A549 (cell line): ENCODE measurements at regions not wholly inside any gene's neighbourhood (a gene's known extent, or its start where the extent isn't known, plus 50 kb on each side); places are given as distances from the start of the nearest gene placed in this dataset.

Source experiments
- ATAC-seq, 2 experiments: fragments of 200-7000 bp in 1 of 2; fragments of >200 bp in 1 of 2; cut with Nextera tagmentation in 1 of 2; cut with Tn5 transposase in 1 of 2; 3 replicates each; pipeline versions ENCODE4 v1.8.0 to v1.9.1; 2018 to 2020; ENCODE audit warnings: mild to moderate bottlenecking in 1 of 2, moderate library complexity in 1 of 2
- CTCF ChIA-PET: fragments of 300-600 bp; sonication (Branson Sonifier 250); formaldehyde crosslinking; extraction: SDS; loops from one replicate; lab custom pipeline; 2021; ENCODE audit warnings: antibody characterized with exemption, inconsistent platforms; lab: Yijun Ruan, JAX
- POLR2A ChIA-PET: fragments of 350-600 bp; formaldehyde crosslinking; extraction: SDS; loops from one replicate; lab custom pipeline; 2021; ENCODE audit warnings: antibody characterized with exemption, inconsistent platforms; lab: Yijun Ruan, JAX
- DNase-seq, 2 experiments: peaks; one replicate each; pipeline versions ENCODE4 v3.0.0 to v3.0.0-alpha.2; 2011 to 2016; ENCODE audit warnings: low read depth in 1 of 2, low spot score in 1 of 2
- FAIRE-seq: peaks from 2 replicates; lab custom pipeline; 2011; peaks lifted over from hg19 to GRCh38; lab: Jason Lieb, UNC
- H3K27ac ChIP-seq, 2 experiments: fragments of >200 bp; sonication (Bioruptor Twin); formaldehyde crosslinking; 3 replicates each; pipeline ENCODE4 v1.5.1; 2016 to 2017
- H3K4me1 ChIP-seq: fragments of >200 bp; sonication (Bioruptor Twin); formaldehyde crosslinking; 3 replicates; pipeline ENCODE4 v1.6.1; 2016
- H3K4me2 ChIP-seq: fragments of >200 bp; sonication (Bioruptor Twin); formaldehyde crosslinking; 3 replicates; pipeline ENCODE4 v1.6.1; 2016
- H3K4me3 ChIP-seq: fragments of >200 bp; sonication (Bioruptor Twin); formaldehyde crosslinking; 3 replicates; pipeline ENCODE4 v1.5.1; 2016
- H3K9me3 ChIP-seq: fragments of >200 bp; sonication (Bioruptor Twin); formaldehyde crosslinking; 3 replicates; pipeline ENCODE4 v1.6.1; 2016
- BCL3 ChIP-seq: fragments of >200 bp; sonication (Bioruptor Twin); formaldehyde crosslinking; IDR thresholded peaks from 3 replicates; pipeline ENCODE4 v1.6.1; 2016
- CBX8 ChIP-seq: fragments of 200-600 bp; sonication (generic); IDR thresholded peaks from 2 replicates; pipeline ENCODE4 v1.6.1; 2016
- CHD4 ChIP-seq: fragments of 200-600 bp; sonication (generic); IDR thresholded peaks from 2 replicates; pipeline ENCODE4 v1.6.1; 2016; ENCODE audit warnings: antibody characterized with exemption, mild to moderate bottlenecking, borderline replicate concordance
- CTCF ChIP-seq: fragments of >200 bp; sonication (Bioruptor Twin); formaldehyde crosslinking; IDR thresholded peaks from 3 replicates; pipeline ENCODE4 v1.5.1; 2016
- E2F6 ChIP-seq: IDR thresholded peaks from 2 replicates; pipeline ENCODE4 v1.6.1; 2012; ENCODE audit warnings: low read depth, borderline replicate concordance
- EHMT2 ChIP-seq: fragments of 200-600 bp; sonication (generic); IDR thresholded peaks from 2 replicates; pipeline ENCODE4 v1.6.1; 2016; ENCODE audit warnings: antibody characterized with exemption, low read depth, mild to moderate bottlenecking, moderate library complexity
- ELK1 ChIP-seq: fragments of 150-350 bp; IDR thresholded peaks from 2 replicates; pipeline ENCODE4 v1.6.1; 2014; ENCODE audit warnings: low read depth, mild to moderate bottlenecking, low read length
- EP300 ChIP-seq, 2 experiments: fragments of >200 bp; sonication (Bioruptor Twin); formaldehyde crosslinking; IDR thresholded peaks; 2 replicates in 1 of 2; 3 replicates in 1 of 2; pipeline ENCODE4 v1.6.1; 2016 to 2017
- ESRRA ChIP-seq: fragments of 150-350 bp; IDR thresholded peaks from 2 replicates; pipeline ENCODE4 v1.6.1; 2014; ENCODE audit warnings: mild to moderate bottlenecking, low read length, borderline replicate concordance
- FOSB ChIP-seq: fragments of 250-450 bp; sonication (Bioruptor Pico); IDR thresholded peaks from 2 replicates; pipeline ENCODE4 v1.5.0; 2020; ENCODE audit warnings: mild to moderate bottlenecking, moderate library complexity
- FOSL2 ChIP-seq, 2 experiments: fragments of 450-650 bp in 1 of 2; fragments of >200 bp in 1 of 2; sonication (Bioruptor Twin) in 1 of 2; formaldehyde crosslinking; IDR thresholded peaks; 2 replicates each; pipeline versions ENCODE4 v1.5.0 to v1.6.1; 2016 to 2020; ENCODE audit warnings: mild to moderate bottlenecking in 1 of 2, moderate library complexity in 1 of 2
- GATA3 ChIP-seq: IDR thresholded peaks from 2 replicates; pipeline ENCODE4 v1.6.1; 2012; ENCODE audit warnings: borderline replicate concordance
- HES2 ChIP-seq: fragments of >200 bp; sonication (Bioruptor Twin); formaldehyde crosslinking; IDR thresholded peaks from 2 replicates; pipeline ENCODE4 v1.6.1; 2016
- HOXA7 ChIP-seq: fragments of 250-450 bp; sonication (Bioruptor Pico); IDR thresholded peaks from 2 replicates; pipeline ENCODE4 v1.5.0; 2020; ENCODE audit warnings: mild to moderate bottlenecking, moderate library complexity
- HOXB13 ChIP-seq: fragments of 250-450 bp; sonication (Bioruptor Pico); IDR thresholded peaks from 2 replicates; pipeline ENCODE4 v1.5.0; 2020; ENCODE audit warnings: low read depth, mild to moderate bottlenecking, moderate library complexity
- HOXB5 ChIP-seq: fragments of 250-450 bp; sonication (Bioruptor Pico); IDR thresholded peaks from 2 replicates; pipeline ENCODE4 v1.5.0; 2020; ENCODE audit warnings: mild to moderate bottlenecking, moderate library complexity
- KDM1A ChIP-seq: fragments of 200-600 bp; sonication (generic); IDR thresholded peaks from 2 replicates; pipeline ENCODE4 v1.6.1; 2016; ENCODE audit warnings: low read depth, mild to moderate bottlenecking
- KDM5A ChIP-seq: fragments of 200-600 bp; sonication (generic); IDR thresholded peaks from 2 replicates; pipeline ENCODE4 v1.6.1; 2016; ENCODE audit warnings: antibody characterized with exemption, mild to moderate bottlenecking
- MAFK ChIP-seq: fragments of 450-650 bp; IDR thresholded peaks from 2 replicates; pipeline ENCODE4 v1.6.1; 2014; ENCODE audit not compliant: partially characterized antibody
- MAZ ChIP-seq: fragments of 150-350 bp; IDR thresholded peaks from 2 replicates; pipeline ENCODE4 v1.6.1; 2014; ENCODE audit warnings: antibody characterized with exemption, low read depth, low read length, borderline replicate concordance
- NFE2L2 ChIP-seq: fragments of 150-350 bp; conservative IDR thresholded peaks from 2 replicates; pipeline ENCODE4 v1.6.1; 2014; ENCODE audit warnings: low read length
- PHF8 ChIP-seq: fragments of 200-600 bp; sonication (generic); IDR thresholded peaks from 2 replicates; pipeline ENCODE4 v1.6.1; 2016; ENCODE audit warnings: low read depth, mild to moderate bottlenecking, antibody characterized with exemption, moderate library complexity, borderline replicate concordance
- POLR2A ChIP-seq: IDR thresholded peaks from 2 replicates; pipeline ENCODE4 v1.6.1; 2012; ENCODE audit warnings: mild to moderate bottlenecking, low read length
- RAD21 ChIP-seq, 2 experiments: fragments of >200 bp in 1 of 2; sonication (Bioruptor Twin) in 1 of 2; formaldehyde crosslinking in 1 of 2; IDR thresholded peaks in 1 of 2; conservative IDR thresholded peaks in 1 of 2; 2 replicates in 1 of 2; 3 replicates in 1 of 2; pipeline ENCODE4 v1.6.1; 2012 to 2018; ENCODE audit warnings: inconsistent platforms in 1 of 2
- RARB ChIP-seq: fragments of 250-450 bp; sonication (Bioruptor Pico); IDR thresholded peaks from 2 replicates; pipeline ENCODE4 v1.8.0; 2021; ENCODE audit warnings: mild to moderate bottlenecking, moderate library complexity
- RCOR1 ChIP-seq: fragments of 150-350 bp; IDR thresholded peaks from 2 replicates; pipeline ENCODE4 v1.6.1; 2014; ENCODE audit warnings: antibody characterized with exemption, low read length, low read depth
- REST ChIP-seq: fragments of 200-600 bp; sonication (generic); IDR thresholded peaks from 2 replicates; pipeline ENCODE4 v1.6.1; 2016; ENCODE audit warnings: antibody characterized with exemption, mild to moderate bottlenecking, moderate library complexity
- RFX5 ChIP-seq: fragments of 450-650 bp; IDR thresholded peaks from 2 replicates; pipeline ENCODE4 v1.7.1; 2014; ENCODE audit warnings: antibody characterized with exemption, mild to moderate bottlenecking, moderate library complexity
- SMC3 ChIP-seq: fragments of >200 bp; sonication (Bioruptor Twin); formaldehyde crosslinking; IDR thresholded peaks from 3 replicates; pipeline ENCODE4 v1.6.1; 2018; ENCODE audit warnings: inconsistent platforms
- TP53 ChIP-seq: fragments of 250-450 bp; sonication (Bioruptor Pico); IDR thresholded peaks from 2 replicates; pipeline ENCODE4 v1.5.0; 2021; ENCODE audit warnings: mild to moderate bottlenecking, moderate library complexity
- ZFP36 ChIP-seq: fragments of 450-650 bp; IDR thresholded peaks from 2 replicates; pipeline ENCODE4 v1.6.1; 2014; ENCODE audit warnings: borderline replicate concordance; ENCODE audit not compliant: partially characterized antibody
- WGBS: methylation state at CpG from one replicate; pipeline ENCODE4 v1.1.6; 2017; ENCODE audit errors: missing lambda C conversion rate; 5-methylcytosine and 5-hydroxymethylcytosine counted together

GRCh38 chr16:6382924-6383459 lies 949.7 kb upstream of the RBFOX1 start:
- ATAC-seq (no peak), FAIRE-seq (no peak), DNase-seq (no peak)
- TF ChIP-seq HOXA7 (CRISPR knock-in tag) (no peak), ZFP36 (no peak), MAZ (no peak), HOXB13 (CRISPR knock-in tag) (no peak), PHF8 (no peak), POLR2A (no peak), KDM1A (no peak), GATA3 (no peak), ELK1 (no peak), ESRRA (no peak), CHD4 (no peak), TP53 (CRISPR knock-in tag) (no peak), CBX8 (no peak), HOXB5 (CRISPR knock-in tag) (no peak)
- no peak overlapping the region for H3K4me2 ChIP-seq
- no peaks in the 10 kb centered on the region for H3K9me3 ChIP-seq
- no peak overlapping the region for H3K27ac ChIP-seq
- 3% methylated on average over 3 of the region's 3 CpGs for WGBS
- ChIA-PET POLR2A (no interaction called here), CTCF (no interaction called here)
- no peaks in the 10 kb centered on the region for H3K4me1 ChIP-seq
- H3K4me3 ChIP-seq: no peak overlapping the region

- FAIRE-seq (no peak), ATAC-seq (no peak), DNase-seq (no peak)
- no peak overlapping the region for H3K4me3 ChIP-seq
- H3K4me1 ChIP-seq: no peaks in the 10 kb centered on the region
- H3K27ac ChIP-seq: no peak overlapping the region
- no peaks in the 10 kb centered on the region for H3K9me3 ChIP-seq
- CTCF ChIA-PET: no interaction called here
- POLR2A ChIA-PET: no interaction called here
- H3K4me2 ChIP-seq: no peak overlapping the region
- WGBS: 20% methylated on average over 6 of the region's 6 CpGs
- no peak for TF ChIP-seq KDM5A
- no peak for TF ChIP-seq HES2
- TF ChIP-seq EHMT2: no peak
- no peak for TF ChIP-seq REST
- TF ChIP-seq RFX5: no peak
- TF ChIP-seq RARB (CRISPR knock-in tag): no peak
- TF ChIP-seq SMC3: no peak
- no peak for TF ChIP-seq POLR2A
- TF ChIP-seq FOSL2 (IDR thresholded peaks at IDR 0.05): no peak
- TF ChIP-seq FOSL2 (CRISPR knock-in tag; IDR thresholded peaks at IDR 0.05): no peak
- no peak for TF ChIP-seq E2F6
- TF ChIP-seq BCL3: no peak
- no peak for TF ChIP-seq PHF8
- no peak for TF ChIP-seq RCOR1
- no peak for TF ChIP-seq FOSB (CRISPR knock-in tag)
- no peak for TF ChIP-seq RAD21 (conservative IDR thresholded peaks at IDR 0.05 in 1 of 2, IDR thresholded peaks at IDR 0.05 in 1 of 2)
- no peak for TF ChIP-seq NFE2L2
- no peak for TF ChIP-seq EP300 (IDR thresholded peaks at IDR 0.05)
- TF ChIP-seq CTCF: no peak
- TF ChIP-seq MAFK: no peak
These were observed 950.7 kb upstream of the RBFOX1 start for GRCh38 chr16:6381896-6382295.
